ENCODE measurements at regions not wholly inside any gene's neighbourhood (a gene's known extent, or its start where the extent isn't known, plus 50 kb on each side); places are given as distances from the start of the nearest gene placed in this dataset.

DNA sequence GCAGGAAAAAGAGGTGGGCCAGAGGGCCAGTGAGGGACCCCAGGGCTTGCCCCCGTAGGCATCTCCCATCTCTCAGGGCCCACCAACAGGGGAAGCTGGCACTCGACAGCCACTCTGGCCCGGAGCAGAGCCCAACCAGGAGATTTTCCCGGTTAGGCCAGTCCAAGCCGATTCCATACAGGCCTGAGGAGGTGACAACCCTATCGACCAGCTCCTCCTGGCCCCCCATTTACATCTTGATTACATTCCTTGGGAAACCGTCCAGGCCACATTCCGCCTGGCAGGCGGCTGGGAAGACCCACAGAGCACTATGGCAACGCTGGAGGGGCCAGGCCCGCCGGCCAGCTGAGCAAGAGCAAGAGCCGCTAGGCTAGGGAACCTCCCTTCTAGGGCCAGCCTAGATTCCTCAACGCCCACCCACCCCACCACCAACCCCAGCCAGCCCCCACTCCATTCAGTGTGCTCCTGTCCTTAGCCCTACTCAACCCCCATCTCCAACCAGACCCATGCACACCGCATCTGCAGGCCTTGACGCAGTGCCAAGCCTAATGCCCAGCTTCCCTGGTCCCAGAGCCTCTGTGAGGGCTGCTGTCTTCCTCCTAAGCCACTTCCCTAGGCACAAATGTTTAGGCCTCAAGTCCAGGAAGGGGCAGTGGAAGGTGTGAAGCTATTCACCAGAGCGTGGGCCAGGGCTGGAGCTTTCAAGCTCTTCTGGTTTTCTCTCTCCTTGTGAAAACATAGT, 161.2 kb downstream of the EFNB1 start:
- Histone ChIP-seq H3K4me3 (ENCODE audit: low read depth in 1 of 3, low read length in 3 of 3) (no peak overlapping the region), H3K9me3 (ENCODE audit: control insufficient read depth in 2 of 2, insufficient read depth in 1 of 2, low read depth in 1 of 2, low read length in 1 of 2) (no peaks in the 10 kb centered on the region), H3K4me1 (ENCODE audit: control insufficient read depth in 3 of 3, insufficient read depth in 2 of 3, low read depth in 1 of 3, low read length in 2 of 3) (peaks cover 0 to 7% (median 2%) of the 10 kb centered on the region in 3 donors), H3K27ac (ENCODE audit: low read depth in 1 of 3, low read length in 2 of 3) (no peak overlapping the region), H3K36me3 (ENCODE audit: control insufficient read depth in 3 of 3, insufficient read depth in 2 of 3, low read depth in 1 of 3, low read length in 3 of 3) (no peaks in the 10 kb centered on the region), H3K27me3 (ENCODE audit: control insufficient read depth in 3 of 3, insufficient read depth in 3 of 3, low read length in 3 of 3) (no peaks in the 10 kb centered on the region)
- peak in 1 of 2 donors; percentile 42 for DNase-seq
- WGBS, 3 donors, result 34 to 36% (median 34%) methylated on average over 10 to 17 of the region's 17 CpGs
- FAIRE-seq, result no peak

DNA sequence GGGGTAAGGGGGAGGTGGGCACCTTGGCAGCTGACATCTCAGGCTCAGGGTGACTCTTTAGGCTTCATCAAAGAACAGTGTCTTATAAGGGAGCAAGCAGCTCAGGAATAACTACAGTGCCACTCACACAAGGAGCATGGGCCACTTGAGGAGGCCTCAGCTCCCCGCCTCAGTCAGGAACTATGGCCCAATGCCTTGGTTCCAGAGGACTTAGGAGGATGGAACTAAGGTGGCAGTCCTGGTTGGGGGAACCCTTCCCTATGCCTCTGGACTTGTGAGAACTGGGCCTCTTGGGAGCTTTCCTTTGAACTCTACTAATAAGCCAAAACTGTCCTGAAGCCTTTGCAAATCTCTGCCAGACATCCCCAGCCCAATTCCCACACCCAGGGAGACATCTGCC, 160.6 kb downstream of the EFNB1 start:
- WGBS, 3 donors, result 88 to 100% (median 88%) methylated on average over 1 of the region's 1 CpG
- H3K9me3 ChIP-seq (ENCODE audit: control insufficient read depth in 2 of 2, insufficient read depth in 1 of 2, low read depth in 1 of 2, low read length in 1 of 2), result no peaks in the 10 kb centered on the region
- FAIRE-seq, result no peak
- H3K36me3 ChIP-seq (ENCODE audit: control insufficient read depth in 3 of 3, insufficient read depth in 2 of 3, low read depth in 1 of 3, low read length in 3 of 3), result no peaks in the 10 kb centered on the region
- no peaks in the 10 kb centered on the region for H3K27me3 ChIP-seq (ENCODE audit: control insufficient read depth in 3 of 3, insufficient read depth in 3 of 3, low read length in 3 of 3)
- H3K27ac ChIP-seq (ENCODE audit: low read depth in 1 of 3, low read length in 2 of 3), result peak overlapping the region in 1 of 3 donors; percentile 31
- no peak for DNase-seq
- H3K4me1 ChIP-seq (ENCODE audit: control insufficient read depth in 3 of 3, insufficient read depth in 2 of 3, low read depth in 1 of 3, low read length in 2 of 3), result peaks cover 0 to 6% (median 2%) of the 10 kb centered on the region in 3 donors
- no peak overlapping the region for H3K4me3 ChIP-seq (ENCODE audit: low read depth in 1 of 3, low read length in 3 of 3)

DNA sequence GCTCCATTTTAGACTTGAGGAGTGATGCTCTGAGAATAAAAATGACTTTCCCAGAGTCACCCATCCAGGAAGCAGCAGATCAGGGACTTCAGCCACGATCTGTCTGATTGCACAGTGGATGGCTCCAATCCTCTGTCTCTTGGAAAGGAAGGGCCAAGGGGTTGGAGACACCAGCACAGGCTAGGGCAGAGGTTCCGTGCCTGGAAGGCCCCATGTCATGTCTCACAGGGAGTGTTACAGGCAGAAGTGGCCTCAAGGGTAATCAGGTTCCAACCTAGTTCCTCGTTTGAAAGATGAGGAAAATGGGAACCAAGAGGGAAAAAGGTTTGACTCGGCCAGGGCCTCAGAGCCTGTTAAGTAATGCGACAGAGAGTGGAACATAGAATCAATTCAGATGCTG, 160.0 kb downstream of the EFNB1 start:
- H3K27me3 ChIP-seq (ENCODE audit: control insufficient read depth in 3 of 3, insufficient read depth in 3 of 3, low read length in 3 of 3), result no peaks in the 10 kb centered on the region
- H3K4me1 ChIP-seq (ENCODE audit: control insufficient read depth in 3 of 3, insufficient read depth in 2 of 3, low read depth in 1 of 3, low read length in 2 of 3), result peaks cover 0 to 6% (median 0%) of the 10 kb centered on the region in 3 donors
- no peaks in the 10 kb centered on the region for H3K36me3 ChIP-seq (ENCODE audit: control insufficient read depth in 3 of 3, insufficient read depth in 2 of 3, low read depth in 1 of 3, low read length in 3 of 3)
- no peak overlapping the region for H3K4me3 ChIP-seq (ENCODE audit: low read depth in 1 of 3, low read length in 3 of 3)
- FAIRE-seq (no peak), DNase-seq (no peak)
- WGBS, 3 donors, result 44 to 81% (median 52%) methylated on average over 5 of the region's 5 CpGs
- no peak overlapping the region for H3K27ac ChIP-seq (ENCODE audit: low read depth in 1 of 3, low read length in 2 of 3)
- no peaks in the 10 kb centered on the region for H3K9me3 ChIP-seq (ENCODE audit: control insufficient read depth in 2 of 2, insufficient read depth in 1 of 2, low read depth in 1 of 2, low read length in 1 of 2)

DNA sequence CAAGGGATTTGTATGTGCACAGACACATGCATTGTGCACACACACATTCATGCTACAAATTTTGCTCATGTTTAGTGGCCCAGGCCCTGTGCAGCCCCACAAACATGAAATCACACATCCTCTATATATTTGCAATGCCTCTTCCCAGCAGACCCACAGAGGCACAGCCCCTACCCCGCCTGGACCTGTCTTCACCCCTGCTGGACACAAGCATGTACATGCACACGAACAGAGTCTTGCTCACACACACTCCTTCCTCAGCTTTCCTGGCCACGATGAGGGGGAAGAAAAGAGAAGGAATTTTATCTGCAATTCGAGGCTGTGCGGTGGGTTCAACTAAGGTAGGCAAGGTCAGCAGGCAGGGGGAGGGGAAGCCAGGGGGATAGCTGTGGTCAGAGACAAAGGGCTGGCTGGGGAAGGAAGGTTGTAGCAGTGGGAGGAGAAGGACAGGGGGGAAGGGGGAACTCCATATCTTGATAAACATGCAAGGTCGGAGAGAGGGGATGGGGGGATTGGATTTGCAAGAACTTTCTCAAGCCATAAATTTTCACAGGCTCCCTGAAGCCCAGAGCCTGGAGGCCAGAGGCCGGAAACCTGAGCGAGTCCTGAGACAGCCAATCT, 156.4 kb downstream of the EFNB1 start:
- DNase-seq, result no peak
- no peak overlapping the region for H3K27ac ChIP-seq (ENCODE audit: low read depth in 1 of 3, low read length in 2 of 3)
- no peaks in the 10 kb centered on the region for H3K27me3 ChIP-seq (ENCODE audit: control insufficient read depth in 3 of 3, insufficient read depth in 3 of 3, low read length in 3 of 3)
- no peak overlapping the region for H3K4me3 ChIP-seq (ENCODE audit: low read depth in 1 of 3, low read length in 3 of 3)
- no peaks in the 10 kb centered on the region for H3K9me3 ChIP-seq (ENCODE audit: control insufficient read depth in 2 of 2, insufficient read depth in 1 of 2, low read depth in 1 of 2, low read length in 1 of 2)
- H3K36me3 ChIP-seq (ENCODE audit: control insufficient read depth in 3 of 3, insufficient read depth in 2 of 3, low read depth in 1 of 3, low read length in 3 of 3), result no peaks in the 10 kb centered on the region
- no peak for FAIRE-seq
- peaks cover 0 to 1% (median 0%) of the 10 kb centered on the region in 3 donors for H3K4me1 ChIP-seq (ENCODE audit: control insufficient read depth in 3 of 3, insufficient read depth in 2 of 3, low read depth in 1 of 3, low read length in 2 of 3)
- 66 to 84% (median 80%) methylated on average over 7 to 8 of the region's 8 CpGs for WGBS, 3 donors

DNA sequence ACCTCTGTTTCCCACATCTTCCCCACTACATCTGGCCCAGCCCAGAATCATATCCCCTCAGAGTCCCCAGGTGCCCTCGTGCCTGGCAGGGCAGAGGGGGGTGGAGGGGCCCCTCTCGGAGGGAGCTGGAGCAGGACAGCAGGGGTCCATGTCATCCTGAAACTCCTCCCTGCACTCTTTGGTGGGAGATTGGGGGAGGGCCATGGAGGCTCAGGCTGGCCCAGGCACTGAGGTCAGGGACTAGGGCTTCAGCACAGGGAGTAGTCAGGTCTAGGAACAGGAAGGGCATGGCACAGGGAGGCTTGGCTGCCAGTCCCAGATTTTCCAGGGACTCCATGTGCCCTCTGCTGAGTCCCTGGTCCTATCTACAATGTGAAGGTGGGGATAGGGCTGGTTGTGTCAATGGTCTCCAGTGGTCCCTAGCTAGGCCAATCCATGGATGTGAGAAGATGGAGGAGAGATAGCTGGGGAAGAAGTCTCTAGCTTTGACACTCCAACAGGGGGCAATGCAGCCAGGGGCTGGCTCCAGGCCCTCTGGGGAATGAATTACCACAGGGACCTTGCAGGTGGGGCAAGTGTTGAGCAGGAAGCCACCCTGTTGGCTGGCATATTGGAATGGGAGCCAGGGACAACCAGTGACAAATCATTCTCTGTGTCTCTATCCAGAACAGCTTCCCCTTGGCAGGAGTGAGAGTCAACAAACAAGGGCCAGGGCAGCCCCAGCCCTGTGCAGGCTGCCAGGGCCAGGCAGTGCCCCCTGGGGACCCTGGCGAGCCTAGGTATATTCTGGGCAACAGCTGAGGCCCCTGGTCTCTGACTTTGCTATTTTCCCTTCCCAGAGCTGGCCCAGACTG, 154.4 kb downstream of the EFNB1 start:
- no peak overlapping the region for H3K4me3 ChIP-seq (ENCODE audit: low read depth in 1 of 3, low read length in 3 of 3)
- no peak for DNase-seq
- no peak overlapping the region for H3K27ac ChIP-seq (ENCODE audit: low read depth in 1 of 3, low read length in 2 of 3)
- WGBS, 3 donors, result 66 to 88% (median 87%) methylated on average over 2 to 3 of the region's 3 CpGs
- no peak for FAIRE-seq
- H3K9me3 ChIP-seq (ENCODE audit: control insufficient read depth in 2 of 2, insufficient read depth in 1 of 2, low read depth in 1 of 2, low read length in 1 of 2), result no peaks in the 10 kb centered on the region
- no peaks in the 10 kb centered on the region for H3K27me3 ChIP-seq (ENCODE audit: control insufficient read depth in 3 of 3, insufficient read depth in 3 of 3, low read length in 3 of 3)
- no peaks in the 10 kb centered on the region for H3K4me1 ChIP-seq (ENCODE audit: control insufficient read depth in 3 of 3, insufficient read depth in 2 of 3, low read depth in 1 of 3, low read length in 2 of 3)
- no peaks in the 10 kb centered on the region for H3K36me3 ChIP-seq (ENCODE audit: control insufficient read depth in 3 of 3, insufficient read depth in 2 of 3, low read depth in 1 of 3, low read length in 3 of 3)

DNA sequence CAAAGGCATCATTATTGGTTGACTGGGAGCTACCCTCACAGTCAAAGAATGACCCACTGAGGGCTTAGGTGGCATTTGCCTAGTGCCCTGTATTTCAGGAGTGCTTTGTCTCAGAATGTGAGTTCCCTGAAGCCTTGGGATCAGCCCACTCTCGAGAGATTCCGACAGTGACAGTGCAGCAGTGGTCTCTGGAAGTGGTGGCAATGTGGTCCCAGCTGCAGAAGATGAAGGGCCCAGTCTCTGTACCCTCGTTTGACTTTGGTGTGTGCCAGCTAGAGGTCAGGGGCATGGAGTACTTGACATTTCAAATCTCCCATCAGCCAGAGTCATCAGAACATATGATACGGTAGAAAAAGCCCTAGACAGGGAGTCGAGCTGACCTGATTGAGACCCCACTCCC, 153.7 kb downstream of the EFNB1 start:
- Histone ChIP-seq H3K4me3 (ENCODE audit: low read depth in 1 of 3, low read length in 3 of 3) (no peak overlapping the region), H3K27ac (ENCODE audit: low read depth in 1 of 3, low read length in 2 of 3) (no peak overlapping the region), H3K4me1 (ENCODE audit: control insufficient read depth in 3 of 3, insufficient read depth in 2 of 3, low read depth in 1 of 3, low read length in 2 of 3) (peaks cover 0 to 4% (median 3%) of the 10 kb centered on the region in 3 donors), H3K9me3 (ENCODE audit: control insufficient read depth in 2 of 2, insufficient read depth in 1 of 2, low read depth in 1 of 2, low read length in 1 of 2) (no peaks in the 10 kb centered on the region), H3K36me3 (ENCODE audit: control insufficient read depth in 3 of 3, insufficient read depth in 2 of 3, low read depth in 1 of 3, low read length in 3 of 3) (no peaks in the 10 kb centered on the region), H3K27me3 (ENCODE audit: control insufficient read depth in 3 of 3, insufficient read depth in 3 of 3, low read length in 3 of 3) (no peaks in the 10 kb centered on the region)
- FAIRE-seq (no peak), DNase-seq (no peak)
- WGBS, 3 donors, result 66 to 85% (median 79%) methylated on average over 5 of the region's 5 CpGs

DNA sequence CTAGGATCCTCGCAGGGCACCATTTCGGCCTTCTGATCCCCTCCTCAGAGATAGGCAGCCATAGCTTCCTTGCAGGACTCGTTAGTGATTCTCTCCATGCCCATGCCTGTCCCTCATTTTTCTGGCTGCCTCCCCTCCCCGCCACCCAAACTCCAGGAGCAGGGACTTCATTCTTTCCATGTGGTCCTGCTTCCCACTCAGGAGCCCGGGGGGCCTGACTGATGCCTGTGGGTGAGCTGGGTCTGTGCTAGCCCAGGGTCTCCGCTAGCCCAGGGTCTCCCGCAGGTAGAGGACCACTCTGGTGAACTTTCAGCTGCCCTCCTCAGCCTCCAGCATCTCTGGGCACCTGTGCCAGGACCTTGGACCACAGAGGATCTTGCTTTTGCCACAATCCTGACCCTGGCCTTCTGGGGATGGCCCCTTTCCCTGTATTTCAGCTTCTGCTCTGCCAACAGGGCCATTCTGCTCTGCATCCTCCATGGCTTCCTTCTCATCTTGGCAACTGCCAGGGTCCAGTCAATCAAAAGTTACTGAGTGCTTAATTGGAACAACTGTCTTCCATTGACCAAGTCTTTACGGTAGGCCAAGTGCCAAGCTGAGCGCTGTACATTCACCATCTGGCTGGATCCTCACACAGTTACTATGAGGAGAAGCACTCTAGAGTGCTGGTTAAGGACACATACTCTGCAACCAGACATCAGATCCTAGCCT, 152.2 kb downstream of the EFNB1 start:
- H3K27ac ChIP-seq (ENCODE audit: low read depth in 1 of 3, low read length in 2 of 3), result no peak overlapping the region

DNA sequence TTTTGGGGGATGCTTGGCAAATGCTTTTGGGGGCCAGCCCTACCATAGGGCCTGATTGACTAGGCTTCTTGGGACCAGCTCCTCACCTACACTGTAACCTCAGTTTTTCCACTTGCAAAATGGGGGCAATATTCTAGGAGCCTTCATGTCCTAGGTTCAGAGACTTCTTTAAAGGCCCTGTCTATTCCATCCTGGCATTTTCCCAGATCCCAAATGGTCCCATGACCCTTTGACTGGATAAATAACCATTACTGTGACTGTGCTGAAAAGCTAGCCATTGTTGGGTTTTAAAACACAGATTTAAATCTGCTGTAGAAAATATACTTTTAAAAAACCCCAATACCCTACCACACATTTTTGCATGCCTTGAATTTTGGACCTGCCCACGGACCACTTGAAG, 149.8 kb downstream of the EFNB1 start:
- no peaks in the 10 kb centered on the region for H3K27me3 ChIP-seq (ENCODE audit: control insufficient read depth in 3 of 3, insufficient read depth in 3 of 3, low read length in 3 of 3)
- H3K4me3 ChIP-seq (ENCODE audit: low read depth in 1 of 3, low read length in 3 of 3), result no peak overlapping the region
- peaks cover 0 to 4% (median 3%) of the 10 kb centered on the region in 3 donors for H3K4me1 ChIP-seq (ENCODE audit: control insufficient read depth in 3 of 3, insufficient read depth in 2 of 3, low read depth in 1 of 3, low read length in 2 of 3)
- no peak for FAIRE-seq
- H3K36me3 ChIP-seq (ENCODE audit: control insufficient read depth in 3 of 3, insufficient read depth in 2 of 3, low read depth in 1 of 3, low read length in 3 of 3), result no peaks in the 10 kb centered on the region
- no peak for DNase-seq
- 52 to 78% (median 61%) methylated on average over 1 of the region's 1 CpG for WGBS, 3 donors
- H3K9me3 ChIP-seq (ENCODE audit: control insufficient read depth in 2 of 2, insufficient read depth in 1 of 2, low read depth in 1 of 2, low read length in 1 of 2), result no peaks in the 10 kb centered on the region
- no peak overlapping the region for H3K27ac ChIP-seq (ENCODE audit: low read depth in 1 of 3, low read length in 2 of 3)

More for the DNA sequence above, 152.2 kb downstream of the EFNB1 start:
- H3K36me3 ChIP-seq (ENCODE audit: control insufficient read depth in 3 of 3, insufficient read depth in 2 of 3, low read depth in 1 of 3, low read length in 3 of 3), result no peaks in the 10 kb centered on the region
- WGBS, 3 donors, result 84 to 94% (median 91%) methylated on average over 8 to 9 of the region's 9 CpGs
- H3K4me1 ChIP-seq (ENCODE audit: control insufficient read depth in 3 of 3, insufficient read depth in 2 of 3, low read depth in 1 of 3, low read length in 2 of 3), result peaks cover 0 to 4% (median 3%) of the 10 kb centered on the region in 3 donors
- FAIRE-seq, result no peak
- no peak overlapping the region for H3K4me3 ChIP-seq (ENCODE audit: low read depth in 1 of 3, low read length in 3 of 3)
- no peaks in the 10 kb centered on the region for H3K27me3 ChIP-seq (ENCODE audit: control insufficient read depth in 3 of 3, insufficient read depth in 3 of 3, low read length in 3 of 3)
- no peaks in the 10 kb centered on the region for H3K9me3 ChIP-seq (ENCODE audit: control insufficient read depth in 2 of 2, insufficient read depth in 1 of 2, low read depth in 1 of 2, low read length in 1 of 2)
- DNase-seq, result no peak
